ENCODE measurements at regions not wholly inside any gene's neighbourhood (a gene's known extent, or its start where the extent isn't known, plus 50 kb on each side); places are given as distances from the start of the nearest gene placed in this dataset.

DNA sequence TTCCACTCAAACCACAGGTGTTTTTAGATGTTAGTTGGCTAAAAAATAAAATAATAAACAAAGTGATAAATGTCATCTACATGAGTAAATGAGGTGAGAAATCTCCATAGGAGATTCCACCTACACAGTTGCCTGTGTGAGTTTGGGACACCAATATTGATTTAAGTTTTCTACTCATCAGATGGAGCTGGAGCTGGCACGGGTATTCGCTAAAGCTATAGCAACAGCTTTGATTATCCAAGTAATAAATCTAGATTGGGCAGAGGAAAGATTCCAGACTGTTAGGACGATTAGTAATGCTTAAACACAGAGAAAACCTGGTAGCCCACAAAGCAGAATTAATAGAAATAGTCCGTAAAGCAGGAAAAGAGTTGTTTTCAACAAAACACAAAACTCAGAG, 313.9 kb downstream of the PABPC4L start:
- DNase-seq (ENCODE audit: low read depth, low spot score) = no peak
- Histone ChIP-seq H3K4me3 (ENCODE audit: low read depth in 2 of 2, low read length in 2 of 2) (no peak overlapping the region), H3K9me3 (ENCODE audit: control insufficient read depth, insufficient read depth, low read depth, low read length) (no peaks in the 10 kb centered on the region), H3K4me1 (ENCODE audit: control insufficient read depth, insufficient read depth, low read length) (no peaks in the 10 kb centered on the region), H3K27ac (ENCODE audit: low read length) (no peak overlapping the region), H3K27me3 (ENCODE audit: control insufficient read depth, insufficient read depth, low read length) (no peaks in the 10 kb centered on the region), H3K36me3 (ENCODE audit: control insufficient read depth, insufficient read depth, low read length) (no peaks in the 10 kb centered on the region)
- no peak for ATAC-seq
- intact Hi-C loops (cut with micrococcal nuclease; ENCODE audit: unreplicated experiment) (no loop called here), in situ Hi-C loops (cut with HindIII; ENCODE audit: low pct_unique_long_range_greater_than_20kb, low sequenced_read_pairs) (no loop called here)
- TF ChIP-seq, protein P1, sequence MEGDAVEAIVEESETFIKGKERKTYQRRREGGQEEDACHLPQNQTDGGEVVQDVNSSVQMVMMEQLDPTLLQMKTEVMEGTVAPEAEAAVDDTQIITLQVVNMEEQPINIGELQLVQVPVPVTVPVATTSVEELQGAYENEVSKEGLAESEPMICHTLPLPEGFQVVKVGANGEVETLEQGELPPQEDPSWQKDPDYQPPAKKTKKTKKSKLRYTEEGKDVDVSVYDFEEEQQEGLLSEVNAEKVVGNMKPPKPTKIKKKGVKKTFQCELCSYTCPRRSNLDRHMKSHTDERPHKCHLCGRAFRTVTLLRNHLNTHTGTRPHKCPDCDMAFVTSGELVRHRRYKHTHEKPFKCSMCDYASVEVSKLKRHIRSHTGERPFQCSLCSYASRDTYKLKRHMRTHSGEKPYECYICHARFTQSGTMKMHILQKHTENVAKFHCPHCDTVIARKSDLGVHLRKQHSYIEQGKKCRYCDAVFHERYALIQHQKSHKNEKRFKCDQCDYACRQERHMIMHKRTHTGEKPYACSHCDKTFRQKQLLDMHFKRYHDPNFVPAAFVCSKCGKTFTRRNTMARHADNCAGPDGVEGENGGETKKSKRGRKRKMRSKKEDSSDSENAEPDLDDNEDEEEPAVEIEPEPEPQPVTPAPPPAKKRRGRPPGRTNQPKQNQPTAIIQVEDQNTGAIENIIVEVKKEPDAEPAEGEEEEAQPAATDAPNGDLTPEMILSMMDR (IDR thresholded peaks at IDR 0.05) = no peak
- TF ChIP-seq SIN3A (IDR thresholded peaks at IDR 0.05; ENCODE audit: borderline replicate concordance, insufficient read depth, low read depth, low read length) = no peak
- TF ChIP-seq POLR2AphosphoS5 (IDR thresholded peaks at IDR 0.05; ENCODE audit: low read depth, low read length) = no peak
- TF ChIP-seq TCF7L2 (IDR thresholded peaks at IDR 0.05; ENCODE audit: low read depth, low read length) = no peak
- TF ChIP-seq, protein P2, sequence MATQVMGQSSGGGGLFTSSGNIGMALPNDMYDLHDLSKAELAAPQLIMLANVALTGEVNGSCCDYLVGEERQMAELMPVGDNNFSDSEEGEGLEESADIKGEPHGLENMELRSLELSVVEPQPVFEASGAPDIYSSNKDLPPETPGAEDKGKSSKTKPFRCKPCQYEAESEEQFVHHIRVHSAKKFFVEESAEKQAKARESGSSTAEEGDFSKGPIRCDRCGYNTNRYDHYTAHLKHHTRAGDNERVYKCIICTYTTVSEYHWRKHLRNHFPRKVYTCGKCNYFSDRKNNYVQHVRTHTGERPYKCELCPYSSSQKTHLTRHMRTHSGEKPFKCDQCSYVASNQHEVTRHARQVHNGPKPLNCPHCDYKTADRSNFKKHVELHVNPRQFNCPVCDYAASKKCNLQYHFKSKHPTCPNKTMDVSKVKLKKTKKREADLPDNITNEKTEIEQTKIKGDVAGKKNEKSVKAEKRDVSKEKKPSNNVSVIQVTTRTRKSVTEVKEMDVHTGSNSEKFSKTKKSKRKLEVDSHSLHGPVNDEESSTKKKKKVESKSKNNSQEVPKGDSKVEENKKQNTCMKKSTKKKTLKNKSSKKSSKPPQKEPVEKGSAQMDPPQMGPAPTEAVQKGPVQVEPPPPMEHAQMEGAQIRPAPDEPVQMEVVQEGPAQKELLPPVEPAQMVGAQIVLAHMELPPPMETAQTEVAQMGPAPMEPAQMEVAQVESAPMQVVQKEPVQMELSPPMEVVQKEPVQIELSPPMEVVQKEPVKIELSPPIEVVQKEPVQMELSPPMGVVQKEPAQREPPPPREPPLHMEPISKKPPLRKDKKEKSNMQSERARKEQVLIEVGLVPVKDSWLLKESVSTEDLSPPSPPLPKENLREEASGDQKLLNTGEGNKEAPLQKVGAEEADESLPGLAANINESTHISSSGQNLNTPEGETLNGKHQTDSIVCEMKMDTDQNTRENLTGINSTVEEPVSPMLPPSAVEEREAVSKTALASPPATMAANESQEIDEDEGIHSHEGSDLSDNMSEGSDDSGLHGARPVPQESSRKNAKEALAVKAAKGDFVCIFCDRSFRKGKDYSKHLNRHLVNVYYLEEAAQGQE (IDR thresholded peaks at IDR 0.05; ENCODE audit: insufficient read depth in 1 of 2, low read depth in 2 of 2, low read length in 1 of 2) = no peak
- no TSS peak for BruUV-seq (replicated peaks)
- CTCF ChIA-PET = no interaction called here
- POLR2A ChIA-PET = no interaction called here

DNA sequence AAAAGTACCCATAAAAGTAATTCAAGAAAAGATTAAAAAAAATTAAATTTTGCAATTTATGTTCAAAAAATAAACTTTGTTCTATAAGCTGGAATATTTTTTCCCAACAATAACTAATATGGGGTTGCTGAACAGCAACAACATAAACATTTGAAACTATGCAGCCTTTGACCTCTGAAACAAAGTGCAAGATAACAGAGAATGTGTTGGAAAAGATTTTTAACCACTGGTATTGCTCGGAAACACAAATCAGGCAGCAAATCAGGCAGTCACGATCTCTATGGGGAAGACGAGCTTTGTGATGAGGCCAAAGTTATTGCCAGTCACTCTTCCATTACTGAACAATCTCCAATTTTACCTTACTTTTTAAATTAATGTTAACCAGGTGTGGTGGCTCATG, 332.1 kb downstream of the PABPC4L start:
- in situ Hi-C loops (cut with HindIII; ENCODE audit: low pct_unique_long_range_greater_than_20kb, low sequenced_read_pairs) (no loop called here), intact Hi-C loops (cut with micrococcal nuclease; ENCODE audit: unreplicated experiment) (no loop called here)
- Histone ChIP-seq H3K4me1 (ENCODE audit: control insufficient read depth, insufficient read depth, low read length) (no peaks in the 10 kb centered on the region), H3K4me3 (ENCODE audit: low read depth in 2 of 2, low read length in 2 of 2) (no peak overlapping the region), H3K36me3 (ENCODE audit: control insufficient read depth, insufficient read depth, low read length) (no peaks in the 10 kb centered on the region), H3K27ac (ENCODE audit: low read length) (no peak overlapping the region), H3K27me3 (ENCODE audit: control insufficient read depth, insufficient read depth, low read length) (no peaks in the 10 kb centered on the region), H3K9me3 (ENCODE audit: control insufficient read depth, insufficient read depth, low read depth, low read length) (no peaks in the 10 kb centered on the region)
- POLR2A ChIA-PET = no interaction called here
- DNase-seq (ENCODE audit: low read depth, low spot score) = no peak
- no peak for ATAC-seq
- no TSS peak for BruUV-seq (replicated peaks)
- CTCF ChIA-PET = no interaction called here
- no peak for TF ChIP-seq TCF7L2 (IDR thresholded peaks at IDR 0.05; ENCODE audit: low read depth, low read length)
- TF ChIP-seq, protein P2 (IDR thresholded peaks at IDR 0.05; ENCODE audit: insufficient read depth in 1 of 2, low read depth in 2 of 2, low read length in 1 of 2) = no peak
- TF ChIP-seq SIN3A (IDR thresholded peaks at IDR 0.05; ENCODE audit: borderline replicate concordance, insufficient read depth, low read depth, low read length) = no peak

Measured in Panc1 (cell line).